ENCODE measurements at regions not wholly inside any gene's neighbourhood (a gene's known extent, or its start where the extent isn't known, plus 50 kb on each side); places are given as distances from the start of the nearest gene placed in this dataset.
"Not testable (repeated sequence)": the region's sequence is repeated elsewhere in the genome, so short reads cannot be mapped to it uniquely, and the experiment has no call there.

- not testable (repeated sequence) for DNase-seq (ENCODE audit: low spot score)
Measured at GRCh38 chr6:156191390-156191789, 585.8 kb upstream of the ARID1B start.

GRCh38 chr6:156190270-156190669 lies 586.9 kb upstream of the ARID1B start:
- no peak for DNase-seq (ENCODE audit: low spot score)

GRCh38 chr6:156189714-156190113 lies 587.5 kb upstream of the ARID1B start:
- DNase-seq (ENCODE audit: low spot score): no peak

GRCh38 chr6:156189195-156189594 lies 588.0 kb upstream of the ARID1B start:
- DNase-seq (ENCODE audit: low spot score): no peak

- no peak for DNase-seq (ENCODE audit: low spot score)
Measured at GRCh38 chr6:156185113-156185512, 592.1 kb upstream of the ARID1B start.

GRCh38 chr6:156183678-156184077 lies 593.5 kb upstream of the ARID1B start:
- DNase-seq (ENCODE audit: low spot score): no peak

GRCh38 chr6:156182356-156182755 lies 594.8 kb upstream of the ARID1B start:
- no peak for DNase-seq (ENCODE audit: low spot score)

GRCh38 chr6:156181506-156181905 lies 595.7 kb upstream of the ARID1B start:
- DNase-seq (ENCODE audit: low spot score): no peak

GRCh38 chr6:156175971-156176421 lies 601.2 kb upstream of the ARID1B start:
- no peak for DNase-seq (ENCODE audit: low spot score)

GRCh38 chr6:156175433-156175832 lies 601.7 kb upstream of the ARID1B start:
- DNase-seq (ENCODE audit: low spot score): no peak

- no peak for DNase-seq (ENCODE audit: low spot score)
Measured at GRCh38 chr6:156174031-156174890, 602.9 kb upstream of the ARID1B start.

- DNase-seq (ENCODE audit: low spot score): no peak
Measured at GRCh38 chr6:156169371-156169770, 607.8 kb upstream of the ARID1B start.

- DNase-seq (ENCODE audit: low spot score): no peak
Measured at GRCh38 chr6:156167625-156168071, 609.5 kb upstream of the ARID1B start.

GRCh38 chr6:156167016-156167624 lies 610.1 kb upstream of the ARID1B start:
- DNase-seq (ENCODE audit: low spot score): no peak

- no peak for DNase-seq (ENCODE audit: low spot score)
Measured at GRCh38 chr6:156166093-156166492, 611.1 kb upstream of the ARID1B start.

GRCh38 chr6:156164701-156165452 lies 612.3 kb upstream of the ARID1B start:
- no peak for DNase-seq (ENCODE audit: low spot score)

GRCh38 chr6:156163311-156163710 lies 613.9 kb upstream of the ARID1B start:
- no peak for DNase-seq (ENCODE audit: low spot score)

GRCh38 chr6:156161471-156161870 lies 615.7 kb upstream of the ARID1B start:
- DNase-seq (ENCODE audit: low spot score): no peak

GRCh38 chr6:156160795-156161165 lies 616.4 kb upstream of the ARID1B start:
- no peak for DNase-seq (ENCODE audit: low spot score)

- no peak for DNase-seq (ENCODE audit: low spot score)
Measured at GRCh38 chr6:156160007-156160794, 617.0 kb upstream of the ARID1B start.

- no peak for DNase-seq (ENCODE audit: low spot score)
Measured at GRCh38 chr6:156154896-156155295, 622.3 kb upstream of the ARID1B start.

- DNase-seq (ENCODE audit: low spot score): no peak
Measured at GRCh38 chr6:156150391-156150790, 626.8 kb upstream of the ARID1B start.

All from COLO829 (cell line).